HepG2 (cell line): ENCODE measurements at regions not wholly inside any gene's neighbourhood (a gene's known extent, or its start where the extent isn't known, plus 50 kb on each side); places are given as distances from the start of the nearest gene placed in this dataset.

Experiments used
- CCDC6 ChIP-seq: sonication (generic); formaldehyde crosslinking; IDR thresholded peaks from 2 replicates; pipeline ENCODE4 v1.8.1; 2022; ENCODE audit warnings: mild to moderate bottlenecking, missing genetic modification reagents, moderate library complexity
- FOXK2 ChIP-seq: fragments of 450-650 bp; IDR thresholded peaks from 2 replicates; pipeline ENCODE4 v1.6.1; 2016
- HDAC2 ChIP-seq: sonication (generic); formaldehyde crosslinking; IDR thresholded peaks from 2 replicates; pipeline ENCODE4 v1.4.0; 2020; ENCODE audit warnings: missing genetic modification reagents
- MTF1 ChIP-seq: sonication (generic); formaldehyde crosslinking; IDR thresholded peaks from 2 replicates; pipeline ENCODE4 v1.5.0; 2020; ENCODE audit warnings: missing genetic modification reagents
- NFKB2 ChIP-seq: sonication (generic); formaldehyde crosslinking; IDR thresholded peaks from 2 replicates; pipeline ENCODE4 v1.4.0; 2020; ENCODE audit warnings: missing genetic modification reagents, borderline replicate concordance
- NR2F2 ChIP-seq: IDR thresholded peaks from 2 replicates; pipeline ENCODE4 v1.6.1; 2012; ENCODE audit warnings: low read depth, inconsistent platforms, borderline replicate concordance
- NR3C1 ChIP-seq: sonication (generic); formaldehyde crosslinking; IDR thresholded peaks from 2 replicates; pipeline ENCODE4 v1.4.0; 2020; ENCODE audit warnings: missing genetic modification reagents
- SNAI1 ChIP-seq: sonication (generic); formaldehyde crosslinking; IDR thresholded peaks from 2 replicates; pipeline ENCODE4 v1.5.0; 2020; ENCODE audit warnings: mild to moderate bottlenecking, missing genetic modification reagents, borderline replicate concordance
- ZKSCAN8 ChIP-seq: IDR thresholded peaks from 2 replicates; pipeline ENCODE4 v1.6.1; 2016; ENCODE audit warnings: borderline replicate concordance, missing genetic modification reagents, missing compliant biosample characterization
- ZNF101 ChIP-seq: sonication (generic); formaldehyde crosslinking; IDR thresholded peaks from 2 replicates; pipeline ENCODE4 v1.4.0; 2020; ENCODE audit warnings: mild to moderate bottlenecking, low read depth, missing genetic modification reagents, borderline replicate concordance
- ZNF350 ChIP-seq: sonication (generic); formaldehyde crosslinking; IDR thresholded peaks from 2 replicates; pipeline ENCODE4 v1.4.0; 2020; ENCODE audit warnings: mild to moderate bottlenecking, low read depth, missing genetic modification reagents, borderline replicate concordance
- ZNF546 ChIP-seq: sonication (generic); formaldehyde crosslinking; conservative IDR thresholded peaks from 2 replicates; pipeline ENCODE4 v1.8.1; 2023; ENCODE audit warnings: mild to moderate bottlenecking, missing genetic modification reagents
- ZSCAN29 ChIP-seq: sonication (generic); formaldehyde crosslinking; conservative IDR thresholded peaks from 2 replicates; pipeline ENCODE4 v1.4.0; 2020; ENCODE audit warnings: mild to moderate bottlenecking, missing genetic modification reagents
- TF ChIP-seq, protein P1 (sequence below): IDR thresholded peaks from 2 replicates; pipeline ENCODE4 v1.6.1; 2018; ENCODE audit warnings: missing genetic modification reagents, mild to moderate bottlenecking, missing compliant biosample characterization
- TF ChIP-seq, protein P2 (sequence below): sonication (generic); formaldehyde crosslinking; IDR thresholded peaks from 2 replicates; pipeline ENCODE4 v1.4.0; 2020; ENCODE audit warnings: missing genetic modification reagents
- TF ChIP-seq, protein P3 (sequence below): sonication (generic); formaldehyde crosslinking; IDR thresholded peaks from 2 replicates; pipeline ENCODE4 v1.8.0; 2022; ENCODE audit warnings: mild to moderate bottlenecking, missing genetic modification reagents, borderline replicate concordance
- TF ChIP-seq, protein P4 (sequence below): sonication (generic); formaldehyde crosslinking; IDR thresholded peaks from 2 replicates; pipeline ENCODE4 v1.4.0; 2020; ENCODE audit warnings: missing genetic modification reagents; ENCODE audit errors: not compliant biosample characterization
- TF ChIP-seq, protein P5 (sequence below): fragments of 450-650 bp; IDR thresholded peaks from 2 replicates; pipeline ENCODE4 v1.6.1; 2017
- TF ChIP-seq, protein P6 (sequence below): sonication (generic); formaldehyde crosslinking; conservative IDR thresholded peaks from 2 replicates; pipeline ENCODE4 v1.4.0; 2020; ENCODE audit warnings: missing genetic modification reagents
- TF ChIP-seq, protein P7 (sequence below): sonication (generic); formaldehyde crosslinking; IDR thresholded peaks from 2 replicates; pipeline ENCODE4 v1.4.0; 2020; ENCODE audit warnings: missing genetic modification reagents

DNA sequence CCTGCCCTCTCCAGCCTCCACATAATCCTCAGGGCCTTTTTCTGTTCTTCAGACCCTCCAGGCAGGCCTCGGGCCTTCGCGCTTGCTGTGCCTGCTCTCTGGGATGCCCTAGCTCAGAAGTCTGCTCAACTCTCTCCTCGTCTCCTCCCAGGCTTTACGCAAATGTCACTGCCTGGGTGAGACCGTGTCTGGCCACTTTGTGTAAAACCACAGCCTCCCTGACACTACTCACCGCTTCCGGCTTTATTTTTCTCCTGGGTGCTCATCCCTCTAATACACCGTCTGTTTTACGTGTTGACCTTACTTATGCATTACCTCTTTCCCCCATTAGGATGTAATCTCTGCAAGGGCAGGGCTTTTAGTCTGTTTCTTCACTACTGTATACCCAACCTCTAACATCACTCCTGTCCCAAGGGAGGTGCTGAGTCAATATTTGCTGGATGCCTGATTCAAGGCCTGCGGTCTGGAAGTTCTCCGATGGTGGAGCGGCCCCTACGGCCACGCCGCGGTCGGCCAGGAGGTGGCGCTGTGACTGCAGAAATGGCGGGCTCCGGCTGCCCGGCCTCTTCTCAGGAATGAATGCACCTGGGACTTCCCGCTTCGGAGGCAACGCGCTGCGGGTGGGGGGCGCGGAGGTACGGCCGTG, 58.2 kb upstream of the THY1 start (continued):
- TF ChIP-seq, protein P1, sequence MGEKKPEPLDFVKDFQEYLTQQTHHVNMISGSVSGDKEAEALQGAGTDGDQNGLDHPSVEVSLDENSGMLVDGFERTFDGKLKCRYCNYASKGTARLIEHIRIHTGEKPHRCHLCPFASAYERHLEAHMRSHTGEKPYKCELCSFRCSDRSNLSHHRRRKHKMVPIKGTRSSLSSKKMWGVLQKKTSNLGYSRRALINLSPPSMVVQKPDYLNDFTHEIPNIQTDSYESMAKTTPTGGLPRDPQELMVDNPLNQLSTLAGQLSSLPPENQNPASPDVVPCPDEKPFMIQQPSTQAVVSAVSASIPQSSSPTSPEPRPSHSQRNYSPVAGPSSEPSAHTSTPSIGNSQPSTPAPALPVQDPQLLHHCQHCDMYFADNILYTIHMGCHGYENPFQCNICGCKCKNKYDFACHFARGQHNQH, result peak; percentile 74
- TF ChIP-seq, protein P2, sequence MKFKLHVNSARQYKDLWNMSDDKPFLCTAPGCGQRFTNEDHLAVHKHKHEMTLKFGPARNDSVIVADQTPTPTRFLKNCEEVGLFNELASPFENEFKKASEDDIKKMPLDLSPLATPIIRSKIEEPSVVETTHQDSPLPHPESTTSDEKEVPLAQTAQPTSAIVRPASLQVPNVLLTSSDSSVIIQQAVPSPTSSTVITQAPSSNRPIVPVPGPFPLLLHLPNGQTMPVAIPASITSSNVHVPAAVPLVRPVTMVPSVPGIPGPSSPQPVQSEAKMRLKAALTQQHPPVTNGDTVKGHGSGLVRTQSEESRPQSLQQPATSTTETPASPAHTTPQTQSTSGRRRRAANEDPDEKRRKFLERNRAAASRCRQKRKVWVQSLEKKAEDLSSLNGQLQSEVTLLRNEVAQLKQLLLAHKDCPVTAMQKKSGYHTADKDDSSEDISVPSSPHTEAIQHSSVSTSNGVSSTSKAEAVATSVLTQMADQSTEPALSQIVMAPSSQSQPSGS (CRISPR knock-in tag), result peak; percentile 71; the same call in 1 of the 2 replicates
- no peak for TF ChIP-seq CCDC6 (CRISPR knock-in tag)
- TF ChIP-seq, protein P3, sequence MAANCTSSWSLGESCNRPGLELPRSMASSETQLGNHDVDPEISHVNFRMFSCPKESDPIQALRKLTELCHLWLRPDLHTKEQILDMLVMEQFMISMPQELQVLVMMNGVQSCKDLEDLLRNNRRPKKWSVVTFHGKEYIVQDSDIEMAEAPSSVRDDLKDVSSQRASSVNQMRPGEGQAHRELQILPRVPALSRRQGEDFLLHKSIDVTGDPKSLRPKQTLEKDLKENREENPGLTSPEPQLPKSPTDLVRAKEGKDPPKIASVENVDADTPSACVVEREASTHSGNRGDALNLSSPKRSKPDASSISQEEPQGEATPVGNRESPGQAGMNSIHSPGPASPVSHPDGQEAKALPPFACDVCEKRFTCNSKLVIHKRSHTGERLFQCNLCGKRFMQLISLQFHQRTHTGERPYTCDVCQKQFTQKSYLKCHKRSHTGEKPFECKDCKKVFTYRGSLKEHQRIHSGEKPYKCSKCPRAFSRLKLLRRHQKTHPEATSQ (CRISPR knock-in tag), result no peak
- peak; percentile 70; the same call in 1 of the 2 replicates for TF ChIP-seq ZSCAN29 (CRISPR knock-in tag)
- TF ChIP-seq, protein P4, sequence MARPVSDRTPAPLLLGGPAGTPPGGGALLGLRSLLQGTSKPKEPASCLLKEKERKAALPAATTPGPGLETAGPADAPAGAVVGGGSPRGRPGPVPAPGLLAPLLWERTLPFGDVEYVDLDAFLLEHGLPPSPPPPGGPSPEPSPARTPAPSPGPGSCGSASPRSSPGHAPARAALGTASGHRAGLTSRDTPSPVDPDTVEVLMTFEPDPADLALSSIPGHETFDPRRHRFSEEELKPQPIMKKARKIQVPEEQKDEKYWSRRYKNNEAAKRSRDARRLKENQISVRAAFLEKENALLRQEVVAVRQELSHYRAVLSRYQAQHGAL, result peak; percentile 63
- TF ChIP-seq, protein P5, sequence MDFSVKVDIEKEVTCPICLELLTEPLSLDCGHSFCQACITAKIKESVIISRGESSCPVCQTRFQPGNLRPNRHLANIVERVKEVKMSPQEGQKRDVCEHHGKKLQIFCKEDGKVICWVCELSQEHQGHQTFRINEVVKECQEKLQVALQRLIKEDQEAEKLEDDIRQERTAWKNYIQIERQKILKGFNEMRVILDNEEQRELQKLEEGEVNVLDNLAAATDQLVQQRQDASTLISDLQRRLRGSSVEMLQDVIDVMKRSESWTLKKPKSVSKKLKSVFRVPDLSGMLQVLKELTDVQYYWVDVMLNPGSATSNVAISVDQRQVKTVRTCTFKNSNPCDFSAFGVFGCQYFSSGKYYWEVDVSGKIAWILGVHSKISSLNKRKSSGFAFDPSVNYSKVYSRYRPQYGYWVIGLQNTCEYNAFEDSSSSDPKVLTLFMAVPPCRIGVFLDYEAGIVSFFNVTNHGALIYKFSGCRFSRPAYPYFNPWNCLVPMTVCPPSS, result no peak
- TF ChIP-seq NFKB2, result peak; percentile 56; the same call in 1 of the 2 replicates
- peak; percentile 8; the same call in 1 of the 2 replicates for TF ChIP-seq FOXK2
- peak; percentile 96 for TF ChIP-seq HDAC2 (CRISPR knock-in tag)
- 0 out of 2 replicates have a peak, but pooled peaks have one; percentile 18 for TF ChIP-seq NR2F2
- TF ChIP-seq, protein P6, sequence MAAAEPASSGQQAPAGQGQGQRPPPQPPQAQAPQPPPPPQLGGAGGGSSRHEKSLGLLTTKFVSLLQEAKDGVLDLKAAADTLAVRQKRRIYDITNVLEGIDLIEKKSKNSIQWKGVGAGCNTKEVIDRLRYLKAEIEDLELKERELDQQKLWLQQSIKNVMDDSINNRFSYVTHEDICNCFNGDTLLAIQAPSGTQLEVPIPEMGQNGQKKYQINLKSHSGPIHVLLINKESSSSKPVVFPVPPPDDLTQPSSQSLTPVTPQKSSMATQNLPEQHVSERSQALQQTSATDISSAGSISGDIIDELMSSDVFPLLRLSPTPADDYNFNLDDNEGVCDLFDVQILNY (CRISPR knock-in tag), result no peak
- no peak for TF ChIP-seq ZNF101 (CRISPR knock-in tag)
- no peak for TF ChIP-seq NR3C1 (CRISPR knock-in tag)
- 0 out of 2 replicates have a peak, but pooled peaks have one; percentile 48 for TF ChIP-seq ZNF546 (CRISPR knock-in tag)
- TF ChIP-seq, protein P7, sequence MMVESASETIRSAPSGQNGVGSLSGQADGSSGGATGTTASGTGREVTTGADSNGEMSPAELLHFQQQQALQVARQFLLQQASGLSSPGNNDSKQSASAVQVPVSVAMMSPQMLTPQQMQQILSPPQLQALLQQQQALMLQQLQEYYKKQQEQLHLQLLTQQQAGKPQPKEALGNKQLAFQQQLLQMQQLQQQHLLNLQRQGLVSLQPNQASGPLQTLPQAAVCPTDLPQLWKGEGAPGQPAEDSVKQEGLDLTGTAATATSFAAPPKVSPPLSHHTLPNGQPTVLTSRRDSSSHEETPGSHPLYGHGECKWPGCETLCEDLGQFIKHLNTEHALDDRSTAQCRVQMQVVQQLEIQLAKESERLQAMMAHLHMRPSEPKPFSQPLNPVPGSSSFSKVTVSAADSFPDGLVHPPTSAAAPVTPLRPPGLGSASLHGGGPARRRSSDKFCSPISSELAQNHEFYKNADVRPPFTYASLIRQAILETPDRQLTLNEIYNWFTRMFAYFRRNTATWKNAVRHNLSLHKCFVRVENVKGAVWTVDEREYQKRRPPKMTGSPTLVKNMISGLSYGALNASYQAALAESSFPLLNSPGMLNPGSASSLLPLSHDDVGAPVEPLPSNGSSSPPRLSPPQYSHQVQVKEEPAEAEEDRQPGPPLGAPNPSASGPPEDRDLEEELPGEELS (CRISPR knock-in tag), result peak; percentile 84
- no peak for TF ChIP-seq SNAI1 (CRISPR knock-in tag)
- TF ChIP-seq ZKSCAN8, result peak; percentile 89; the same call in 1 of the 2 replicates
- no peak for TF ChIP-seq MTF1 (CRISPR knock-in tag)
- TF ChIP-seq ZNF350 (CRISPR knock-in tag), result peak; percentile 68; the same call in 1 of the 2 replicates
